GF-D8 (cell line): ENCODE measurements at regions not wholly inside any gene's neighbourhood (a gene's known extent, or its start where the extent isn't known, plus 50 kb on each side); places are given as distances from the start of the nearest gene placed in this dataset.
"Not testable (repeated sequence)": the region's sequence is repeated elsewhere in the genome, so short reads cannot be mapped to it uniquely, and the experiment has no call there.

Experiments
- DNase-seq: peaks from one replicate; lab custom pipeline; 2025; lab: John Stamatoyannopoulos, UW

DNA sequence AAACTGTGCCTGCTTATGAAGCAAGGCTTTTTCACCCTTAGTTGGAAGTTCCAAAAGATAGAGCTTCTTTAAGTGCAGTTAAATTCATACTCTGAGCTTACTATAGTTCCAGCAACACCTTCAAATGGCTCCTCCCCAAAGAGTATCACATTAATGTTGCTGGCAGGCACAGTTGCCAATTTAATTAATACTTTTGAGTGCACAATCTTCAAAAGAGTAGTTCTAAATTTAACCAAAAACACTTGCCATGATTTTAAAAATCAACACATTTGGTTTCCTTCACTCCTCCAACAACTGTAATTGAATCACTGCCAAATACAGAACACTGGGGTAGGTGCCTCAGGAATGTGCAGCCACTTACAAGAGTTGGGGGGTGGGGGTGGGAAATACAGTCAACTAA is 150.6 kb upstream of the UBE2E3 start:
- DNase-seq: no peak

GRCh38 chr2:180829261-180829660 is 151.1 kb upstream of the UBE2E3 start:
- DNase-seq: no peak

- no peak for DNase-seq
Observed at GRCh38 chr2:180828756-180829155, 151.6 kb upstream of the UBE2E3 start.

- no peak for DNase-seq
Observed at GRCh38 chr2:180823546-180824141, 156.8 kb upstream of the UBE2E3 start.

DNA sequence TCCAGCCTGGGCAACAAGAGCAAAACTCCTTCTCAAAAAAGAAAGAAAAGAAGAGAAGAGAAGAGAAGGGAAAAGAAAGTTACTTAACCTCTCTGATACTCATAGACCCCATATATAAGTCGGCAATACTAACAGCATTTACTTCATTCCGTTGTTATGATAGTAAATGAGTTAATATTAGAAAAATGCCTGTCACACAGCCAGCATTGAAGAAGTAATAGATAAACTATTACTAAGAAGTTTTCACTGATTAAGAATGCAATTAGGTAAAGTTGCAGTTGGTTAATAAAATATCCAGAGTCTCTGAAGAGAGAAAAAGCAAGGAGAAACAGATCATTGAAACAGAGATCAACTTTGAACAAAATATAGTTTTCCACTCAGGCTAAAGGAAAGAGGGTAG is 161.3 kb upstream of the UBE2E3 start:
- DNase-seq: no peak

GRCh38 chr2:180818700-180819099 is 161.7 kb upstream of the UBE2E3 start:
- DNase-seq: not testable (repeated sequence)

DNA sequence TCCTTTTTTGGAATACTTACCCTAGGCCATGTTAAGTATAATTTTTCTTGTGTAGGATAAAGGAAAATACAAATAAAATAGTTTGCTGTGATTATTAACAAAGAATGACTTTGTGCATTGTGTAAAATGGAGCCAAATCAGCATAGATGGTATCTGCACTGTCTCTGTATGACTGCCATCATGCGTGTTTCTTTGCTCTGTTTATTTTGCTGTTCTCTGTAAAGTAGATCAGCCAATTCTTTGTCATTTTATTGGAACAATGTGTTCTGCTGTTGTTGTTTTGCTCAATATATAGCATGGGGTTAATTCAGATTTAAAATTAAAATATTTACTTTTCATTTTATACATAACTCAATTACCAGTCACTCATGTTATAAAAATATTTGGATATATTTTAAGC is 181.3 kb upstream of the UBE2E3 start:
- DNase-seq: no peak

GRCh38 chr2:180790891-180791290 is 189.5 kb upstream of the UBE2E3 start:
- no peak for DNase-seq

- DNase-seq: no peak
Observed at GRCh38 chr2:180787330-180787729, 193.1 kb upstream of the UBE2E3 start.

GRCh38 chr2:180781276-180781675 is 199.1 kb upstream of the UBE2E3 start:
- no peak for DNase-seq

GRCh38 chr2:180778291-180778690 is 202.1 kb upstream of the UBE2E3 start:
- DNase-seq: no peak

GRCh38 chr2:180776921-180777320 is 203.5 kb upstream of the UBE2E3 start:
- DNase-seq: no peak

- no peak for DNase-seq
Observed at GRCh38 chr2:180775711-180776110, 204.7 kb upstream of the UBE2E3 start.

- DNase-seq: not testable (repeated sequence)
Observed at GRCh38 chr2:180765316-180765715, 215.1 kb upstream of the UBE2E3 start.

DNA sequence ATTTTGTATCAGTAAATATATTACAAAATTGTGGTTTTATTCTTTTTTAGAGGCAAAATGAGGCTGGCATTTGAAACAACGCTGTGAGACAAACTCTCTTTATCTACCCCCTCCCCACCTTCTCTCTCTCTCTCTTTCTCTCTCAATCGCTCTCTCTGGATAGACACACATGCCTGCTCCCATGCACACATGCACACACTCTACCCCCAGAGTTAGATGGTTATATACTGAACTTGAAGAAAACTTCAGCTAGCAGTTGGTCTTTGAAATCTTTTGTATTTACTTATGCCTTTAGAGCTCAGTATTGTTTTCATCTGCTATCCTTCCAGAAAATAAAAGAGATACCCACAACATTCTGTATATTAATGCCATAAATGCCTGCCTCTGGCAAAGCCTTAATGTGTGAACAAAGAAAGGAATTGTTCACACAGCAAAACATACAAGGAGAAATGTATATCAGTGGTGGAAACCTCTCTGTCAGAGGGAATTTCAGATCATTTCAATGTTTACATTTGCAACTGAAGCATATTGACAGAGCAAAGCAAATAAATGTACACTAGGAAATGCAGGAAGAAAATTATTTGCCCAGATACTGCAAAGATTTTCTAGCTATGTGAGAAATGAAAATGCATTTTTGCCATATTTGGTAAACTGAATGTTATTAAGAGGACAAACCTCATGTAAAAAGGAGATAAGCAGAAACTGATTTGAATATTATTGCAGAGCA is 217.0 kb upstream of the UBE2E3 start:
- no peak for DNase-seq

- DNase-seq: no peak
Observed at GRCh38 chr2:180761224-180761623, 219.2 kb upstream of the UBE2E3 start.

- DNase-seq: no peak
Observed at GRCh38 chr2:180759631-180760030, 220.8 kb upstream of the UBE2E3 start.

- DNase-seq: no peak
Observed at GRCh38 chr2:180753809-180754761, 226.3 kb upstream of the UBE2E3 start.

DNA sequence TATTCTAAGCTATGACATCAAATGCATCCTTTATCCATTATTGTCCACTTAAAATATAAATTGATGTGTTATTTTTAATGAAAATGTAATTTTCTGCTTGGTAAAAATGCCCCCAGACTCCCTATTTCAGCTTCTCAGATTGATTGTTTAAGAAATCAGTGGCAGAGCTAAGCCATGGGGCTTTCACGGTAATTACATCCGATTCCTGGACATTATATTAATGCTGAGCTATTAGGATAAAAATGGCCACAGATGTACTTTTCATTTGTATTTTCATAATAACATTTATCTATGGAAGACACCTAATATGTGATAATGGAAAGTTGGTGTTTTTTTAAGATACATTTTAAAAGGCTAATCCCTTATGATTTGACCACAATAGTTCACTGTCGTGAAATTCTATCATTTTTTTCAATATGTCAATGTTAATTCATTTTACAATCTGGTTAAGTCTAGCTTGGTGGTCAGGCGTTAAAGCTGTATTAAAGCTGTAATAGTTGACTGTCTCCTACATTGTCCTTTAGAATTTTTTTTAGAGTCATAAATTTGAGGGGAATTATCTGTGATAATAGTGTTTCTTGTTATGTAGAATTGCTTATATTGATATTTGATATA is 229.0 kb upstream of the UBE2E3 start:
- DNase-seq: no peak

- DNase-seq: no peak
Observed at GRCh38 chr2:180747728-180748127, 232.7 kb upstream of the UBE2E3 start.

GRCh38 chr2:180743401-180743800 is 237.0 kb upstream of the UBE2E3 start:
- no peak for DNase-seq

DNA sequence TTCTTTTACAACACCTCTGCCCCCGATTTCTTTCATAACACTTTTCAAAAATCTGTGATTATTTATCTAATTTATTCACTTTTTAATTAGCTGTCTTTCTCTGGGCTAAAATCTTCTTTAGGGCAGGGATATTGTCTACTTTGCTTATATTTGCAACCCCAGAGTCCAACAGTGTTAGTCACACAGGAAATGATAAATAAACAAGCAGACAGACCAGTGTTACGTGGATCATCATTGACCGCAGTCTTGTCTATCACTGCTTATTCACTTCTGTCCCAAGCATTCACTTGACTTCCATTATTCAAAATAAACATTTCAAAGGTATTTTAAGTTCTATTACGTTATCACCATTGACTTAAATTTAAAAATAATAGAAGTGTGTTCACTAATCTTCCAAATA is 237.6 kb upstream of the UBE2E3 start:
- no peak for DNase-seq
